ENCODE measurements at regions not wholly inside any gene's neighbourhood (a gene's known extent, or its start where the extent isn't known, plus 50 kb on each side); places are given as distances from the start of the nearest gene placed in this dataset.

GRCh38 chr2:165033402-165033801 is 78.1 kb upstream of the SLC38A11 start:
- no peak for DNase-seq (ENCODE audit: low spot score)

- no peak for DNase-seq (ENCODE audit: low spot score)
Observed at GRCh38 chr2:165032559-165032958, 77.2 kb upstream of the SLC38A11 start.

DNA sequence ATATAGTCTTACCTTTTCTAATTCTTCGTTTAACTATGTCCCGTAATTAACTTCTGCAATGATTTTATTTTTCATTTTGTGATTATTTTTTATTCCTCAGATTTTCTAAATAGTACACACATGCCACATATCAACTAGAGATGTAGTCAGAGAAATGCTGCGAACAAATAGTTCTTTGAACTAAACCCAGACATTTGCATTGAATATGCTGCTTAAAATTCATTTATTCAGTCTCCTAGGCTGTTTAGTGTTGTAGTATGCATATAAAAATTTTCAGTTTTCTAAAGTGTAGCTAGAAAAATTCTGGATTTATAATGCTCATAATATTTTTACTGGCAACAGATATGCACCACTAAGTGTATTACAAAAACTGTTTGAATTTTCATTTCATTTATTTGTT is 68.9 kb upstream of the SLC38A11 start:
- no peak for DNase-seq (ENCODE audit: low spot score)

GRCh38 chr2:165022781-165023180 is 67.5 kb upstream of the SLC38A11 start:
- DNase-seq (ENCODE audit: low spot score) = no peak

- DNase-seq (ENCODE audit: low spot score) = no peak
Observed at GRCh38 chr2:165017966-165018596, 62.8 kb upstream of the SLC38A11 start.

GRCh38 chr2:165016772-165017411 is 61.6 kb upstream of the SLC38A11 start:
- peak; percentile 81 for DNase-seq (ENCODE audit: low spot score)

DNA sequence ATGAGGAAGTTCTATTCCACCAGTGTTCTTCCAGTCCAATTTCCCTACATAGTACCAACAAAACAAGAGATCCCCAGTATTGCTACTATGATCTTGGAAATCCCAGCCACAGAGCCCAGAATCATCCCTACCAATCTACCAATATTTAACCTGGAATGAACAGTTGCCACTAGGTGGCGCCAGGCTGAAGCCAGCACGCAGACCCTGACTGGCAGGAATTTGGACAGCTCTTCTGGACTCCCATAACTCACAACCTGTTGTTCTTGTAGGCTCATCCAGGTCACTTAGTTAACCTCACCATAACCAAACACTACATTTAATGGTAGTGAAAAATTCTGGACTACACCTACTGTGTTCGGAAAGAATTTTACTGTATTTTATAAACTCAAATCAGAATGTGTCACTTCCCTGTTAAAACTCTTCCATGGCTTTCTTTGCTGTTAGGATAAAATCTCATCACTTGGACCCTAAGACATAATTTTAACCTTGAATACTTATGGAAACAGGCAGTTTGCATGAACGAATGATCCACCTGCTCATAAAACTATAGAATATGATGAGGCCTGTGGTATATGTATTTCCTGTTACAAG is 59.8 kb upstream of the SLC38A11 start:
- peak; percentile 72 for DNase-seq (ENCODE audit: low spot score)

GRCh38 chr2:165013944-165014619 is 58.8 kb upstream of the SLC38A11 start:
- DNase-seq (ENCODE audit: low spot score) = no peak

GRCh38 chr2:165011199-165011598 is 55.9 kb upstream of the SLC38A11 start:
- DNase-seq (ENCODE audit: low spot score) = no peak

DNA sequence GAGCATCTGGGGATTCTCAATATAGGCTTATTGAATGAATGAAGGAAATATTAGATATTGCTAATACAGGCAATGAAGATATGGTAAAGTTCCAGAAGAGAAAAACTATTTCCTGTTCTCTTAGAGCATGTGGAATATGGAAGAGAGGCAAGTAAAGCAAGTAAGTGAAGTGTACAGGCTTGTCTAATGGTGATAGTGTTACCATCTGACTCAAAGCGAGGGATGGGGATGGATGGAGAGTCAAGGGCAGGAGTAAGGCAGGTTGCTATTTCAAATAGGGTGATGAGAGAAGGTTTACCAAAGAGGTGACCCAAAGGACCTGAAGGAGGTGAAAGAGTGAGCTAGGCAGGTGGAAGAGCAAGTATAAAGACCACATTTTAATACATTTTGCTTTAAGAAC is 55.2 kb upstream of the SLC38A11 start:
- no peak for DNase-seq (ENCODE audit: low spot score)

DNA sequence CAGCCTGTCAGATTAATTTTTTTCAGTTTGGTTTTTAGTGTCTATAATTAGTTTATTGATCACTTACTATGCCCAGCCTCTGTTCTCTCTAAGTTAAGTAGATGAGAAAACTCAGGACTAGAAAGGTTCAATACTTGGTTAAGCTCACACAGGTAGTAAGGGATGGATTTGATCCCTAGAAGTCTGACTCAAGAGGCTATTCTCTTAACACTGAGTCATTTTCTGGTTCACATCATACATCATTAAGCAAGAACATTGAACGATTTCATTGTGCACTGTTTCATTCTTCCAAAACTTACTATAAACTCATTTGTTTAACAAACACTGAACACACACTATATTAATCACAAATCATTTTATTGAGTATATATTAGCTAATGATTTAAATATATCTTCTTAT is 54.1 kb upstream of the SLC38A11 start:
- DNase-seq (ENCODE audit: low spot score) = no peak

DNA sequence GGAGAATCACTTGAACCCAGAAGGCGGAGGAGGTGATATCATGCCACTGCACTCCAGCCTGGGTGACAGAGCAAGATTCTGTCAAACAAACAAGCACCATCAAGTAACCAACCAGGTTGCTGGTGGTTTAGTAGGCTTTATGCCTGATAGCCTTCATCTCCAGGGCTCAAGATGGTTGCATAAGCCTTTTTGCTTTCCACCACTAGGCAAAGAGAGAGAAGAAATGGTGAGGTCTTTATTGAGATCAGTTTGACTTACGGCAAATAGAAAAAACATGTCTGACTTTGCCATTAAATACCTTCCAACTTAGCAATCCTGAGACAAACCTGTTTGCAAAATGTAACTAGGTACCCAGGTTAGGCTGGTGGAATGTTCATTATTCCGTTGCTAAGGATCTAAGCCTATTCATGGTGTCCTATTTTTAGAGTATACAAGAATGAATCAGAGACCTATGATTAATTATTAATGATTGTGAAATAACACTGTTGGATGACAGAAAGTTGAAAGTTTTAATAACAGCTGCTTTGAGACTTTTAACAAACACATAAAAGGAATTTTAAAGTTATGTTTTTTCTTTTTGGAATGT is 53.5 kb upstream of the SLC38A11 start:
- DNase-seq (ENCODE audit: low spot score) = no peak

DNA sequence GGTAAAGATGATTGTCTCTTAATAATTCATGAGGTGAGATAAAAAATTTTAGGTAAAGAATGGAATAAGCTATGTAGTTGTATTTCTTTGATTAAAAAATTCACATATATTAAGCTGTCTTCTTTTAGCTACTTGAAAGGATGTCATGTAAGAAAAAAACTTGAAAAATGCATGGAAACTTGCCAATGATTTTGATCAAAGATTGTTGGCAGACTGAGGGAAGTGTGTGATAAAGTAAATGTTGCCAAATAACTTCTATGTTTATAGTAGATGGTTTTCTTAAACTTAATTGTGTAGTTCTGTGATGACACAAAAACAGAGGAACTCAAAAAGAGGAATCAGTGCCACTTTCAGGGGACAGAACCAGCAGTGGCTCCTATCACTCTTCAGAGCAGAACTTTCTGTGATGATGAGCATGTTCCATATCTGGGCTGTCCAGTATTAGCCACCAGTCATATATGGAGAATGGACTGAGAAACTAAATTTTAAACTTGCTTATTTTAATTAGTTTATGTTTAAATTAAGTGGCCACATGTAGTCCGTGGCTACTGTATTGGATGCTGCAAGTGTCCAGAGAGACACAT is 51.9 kb upstream of the SLC38A11 start:
- no peak for DNase-seq (ENCODE audit: low spot score)

Measured in NAMALWA (cell line).